Sigmoid colon (tissue), 4 donors: ENCODE measurements at regions not wholly inside any gene's neighbourhood (a gene's known extent, or its start where the extent isn't known, plus 50 kb on each side); places are given as distances from the start of the nearest gene placed in this dataset.

Source experiments
- EP300 ChIP-seq, 4 donors: sonication (generic); formaldehyde crosslinking; IDR thresholded peaks; one replicate each; pipeline ENCODE4 v1.6.1; 2017; ENCODE audit warnings: antibody characterized with exemption in 4 of 4
- POLR2A ChIP-seq, 2 donors: fragments of 450-650 bp; IDR thresholded peaks; one replicate each; pipeline ENCODE4 v1.6.1; 2016; ENCODE audit warnings: antibody characterized with exemption in 2 of 2, mild to moderate bottlenecking in 2 of 2, moderate library complexity in 2 of 2
- POLR2AphosphoS5 ChIP-seq, 4 donors: sonication (generic); formaldehyde crosslinking; IDR thresholded peaks; one replicate each; pipeline ENCODE4 v1.6.1; 2017; ENCODE audit warnings: antibody characterized with exemption in 4 of 4
- TF ChIP-seq, protein P1 (sequence below), 4 experiments: fragments of 450-650 bp in 3 of 4; fragments of 200-600 bp in 1 of 4; IDR thresholded peaks; one replicate each; pipeline ENCODE4 v1.5.1; 2016 to 2019; ENCODE audit warnings: antibody characterized with exemption in 4 of 4, mild to moderate bottlenecking in 3 of 4, moderate library complexity in 2 of 4

- TF ChIP-seq, protein P1, sequence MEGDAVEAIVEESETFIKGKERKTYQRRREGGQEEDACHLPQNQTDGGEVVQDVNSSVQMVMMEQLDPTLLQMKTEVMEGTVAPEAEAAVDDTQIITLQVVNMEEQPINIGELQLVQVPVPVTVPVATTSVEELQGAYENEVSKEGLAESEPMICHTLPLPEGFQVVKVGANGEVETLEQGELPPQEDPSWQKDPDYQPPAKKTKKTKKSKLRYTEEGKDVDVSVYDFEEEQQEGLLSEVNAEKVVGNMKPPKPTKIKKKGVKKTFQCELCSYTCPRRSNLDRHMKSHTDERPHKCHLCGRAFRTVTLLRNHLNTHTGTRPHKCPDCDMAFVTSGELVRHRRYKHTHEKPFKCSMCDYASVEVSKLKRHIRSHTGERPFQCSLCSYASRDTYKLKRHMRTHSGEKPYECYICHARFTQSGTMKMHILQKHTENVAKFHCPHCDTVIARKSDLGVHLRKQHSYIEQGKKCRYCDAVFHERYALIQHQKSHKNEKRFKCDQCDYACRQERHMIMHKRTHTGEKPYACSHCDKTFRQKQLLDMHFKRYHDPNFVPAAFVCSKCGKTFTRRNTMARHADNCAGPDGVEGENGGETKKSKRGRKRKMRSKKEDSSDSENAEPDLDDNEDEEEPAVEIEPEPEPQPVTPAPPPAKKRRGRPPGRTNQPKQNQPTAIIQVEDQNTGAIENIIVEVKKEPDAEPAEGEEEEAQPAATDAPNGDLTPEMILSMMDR (IDR thresholded peaks at IDR 0.05) = no peak
- TF ChIP-seq POLR2AphosphoS5 (IDR thresholded peaks at IDR 0.05) (no peak), POLR2A (IDR thresholded peaks at IDR 0.05) (no peak), EP300 (IDR thresholded peaks at IDR 0.05) (no peak)
Measured at GRCh38 chr17:77462090-77462489, 321.3 kb downstream of the SEC14L1 start.
